Parathyroid adenoma (tissue), 2 donors: ENCODE measurements at regions not wholly inside any gene's neighbourhood (a gene's known extent, or its start where the extent isn't known, plus 50 kb on each side); places are given as distances from the start of the nearest gene placed in this dataset.

ENCODE experiments used
- H2AFZ ChIP-seq: fragments of 300-600 bp; sonication (generic); one replicate; pipeline ENCODE4 v1.7.0; 2017; ENCODE audit warnings: antibody characterized with exemption, mild to moderate bottlenecking
- H3K27ac ChIP-seq: fragments of 300-600 bp; sonication (generic); one replicate; pipeline ENCODE4 v1.7.0; 2017
- H3K27me3 ChIP-seq: fragments of 300-600 bp; sonication (generic); one replicate; pipeline ENCODE4 v1.7.0; 2017; ENCODE audit warnings: low read length; ENCODE audit not compliant: control insufficient read depth, insufficient read depth
- H3K36me3 ChIP-seq: fragments of 300-600 bp; sonication (generic); one replicate; pipeline ENCODE4 v1.7.0; 2017; ENCODE audit warnings: low read length; ENCODE audit not compliant: control insufficient read depth, insufficient read depth
- H3K4me1 ChIP-seq: fragments of 300-600 bp; sonication (generic); one replicate; pipeline ENCODE4 v1.7.0; 2017; ENCODE audit warnings: control low read depth
- H3K4me2 ChIP-seq: fragments of 300-600 bp; sonication (generic); one replicate; pipeline ENCODE4 v1.7.0; 2017; ENCODE audit warnings: low read length
- H3K4me3 ChIP-seq: fragments of 300-600 bp; sonication (generic); one replicate; pipeline ENCODE4 v1.7.0; 2017; ENCODE audit warnings: low read depth, low read length
- H3K79me2 ChIP-seq: fragments of 300-600 bp; sonication (generic); one replicate; pipeline ENCODE4 v1.7.0; 2017; ENCODE audit warnings: control low read depth
- H3K9ac ChIP-seq: fragments of 300-600 bp; sonication (generic); one replicate; pipeline ENCODE4 v1.7.0; 2017; ENCODE audit warnings: mild to moderate bottlenecking
- H3K9me3 ChIP-seq: fragments of 300-600 bp; sonication (generic); one replicate; pipeline ENCODE4 v1.7.0; 2017; ENCODE audit warnings: low read length; ENCODE audit not compliant: control insufficient read depth
- CTCF ChIP-seq: fragments of 300-600 bp; sonication (generic); IDR thresholded peaks from one replicate; pipeline ENCODE4 v1.7.0; 2017; ENCODE audit warnings: antibody characterized with exemption, mild to moderate bottlenecking
- donor health status: primary hyperparathyroidism.

GRCh38 chr13:99702687-99703319, 201.5 kb downstream of the TM9SF2 start:
- no peak overlapping the region for H3K4me3 ChIP-seq
- H3K27ac ChIP-seq = no peak overlapping the region
- no peaks in the 10 kb centered on the region for H3K36me3 ChIP-seq
- H3K4me2 ChIP-seq = no peak overlapping the region
- no peak overlapping the region for H3K9ac ChIP-seq
- no peaks in the 10 kb centered on the region for H3K9me3 ChIP-seq
- no peaks in the 10 kb centered on the region for H3K79me2 ChIP-seq
- no peak for TF ChIP-seq CTCF
- no peaks in the 10 kb centered on the region for H3K4me1 ChIP-seq
- no peaks in the 10 kb centered on the region for H3K27me3 ChIP-seq
- no peak overlapping the region for H2AFZ ChIP-seq

GRCh38 chr13:99700468-99700867, 199.2 kb downstream of the TM9SF2 start:
- Histone ChIP-seq H3K4me2 (no peak overlapping the region), H2AFZ (no peak overlapping the region), H3K79me2 (no peaks in the 10 kb centered on the region), H3K36me3 (no peaks in the 10 kb centered on the region), H3K9me3 (no peaks in the 10 kb centered on the region), H3K4me1 (no peaks in the 10 kb centered on the region), H3K27ac (no peak overlapping the region), H3K9ac (no peak overlapping the region), H3K4me3 (no peak overlapping the region), H3K27me3 (no peaks in the 10 kb centered on the region)
- no peak for TF ChIP-seq CTCF

- Histone ChIP-seq H3K4me2 (no peak overlapping the region), H3K9ac (no peak overlapping the region), H3K27ac (no peak overlapping the region), H3K36me3 (no peaks in the 10 kb centered on the region), H3K27me3 (no peaks in the 10 kb centered on the region), H3K4me3 (no peak overlapping the region), H2AFZ (no peak overlapping the region), H3K4me1 (no peaks in the 10 kb centered on the region), H3K9me3 (no peaks in the 10 kb centered on the region), H3K79me2 (no peaks in the 10 kb centered on the region)
- no peak for TF ChIP-seq CTCF
These were observed 197.5 kb downstream of the TM9SF2 start for GRCh38 chr13:99698816-99699099.

- no peaks in the 10 kb centered on the region for H3K9me3 ChIP-seq
- no peaks in the 10 kb centered on the region for H3K79me2 ChIP-seq
These were observed 196.9 kb downstream of the TM9SF2 start for GRCh38 chr13:99698010-99698815.

More at GRCh38 chr13:99698010-99698815, 196.9 kb downstream of the TM9SF2 start:
- Histone ChIP-seq H3K4me2 (no peak overlapping the region), H3K27me3 (no peaks in the 10 kb centered on the region), H3K4me1 (no peaks in the 10 kb centered on the region), H3K9ac (no peak overlapping the region), H3K27ac (no peak overlapping the region), H3K4me3 (no peak overlapping the region), H2AFZ (no peak overlapping the region), H3K36me3 (no peaks in the 10 kb centered on the region)
- TF ChIP-seq CTCF = no peak
